ENCODE measurements at regions not wholly inside any gene's neighbourhood (a gene's known extent, or its start where the extent isn't known, plus 50 kb on each side); places are given as distances from the start of the nearest gene placed in this dataset.

DNA sequence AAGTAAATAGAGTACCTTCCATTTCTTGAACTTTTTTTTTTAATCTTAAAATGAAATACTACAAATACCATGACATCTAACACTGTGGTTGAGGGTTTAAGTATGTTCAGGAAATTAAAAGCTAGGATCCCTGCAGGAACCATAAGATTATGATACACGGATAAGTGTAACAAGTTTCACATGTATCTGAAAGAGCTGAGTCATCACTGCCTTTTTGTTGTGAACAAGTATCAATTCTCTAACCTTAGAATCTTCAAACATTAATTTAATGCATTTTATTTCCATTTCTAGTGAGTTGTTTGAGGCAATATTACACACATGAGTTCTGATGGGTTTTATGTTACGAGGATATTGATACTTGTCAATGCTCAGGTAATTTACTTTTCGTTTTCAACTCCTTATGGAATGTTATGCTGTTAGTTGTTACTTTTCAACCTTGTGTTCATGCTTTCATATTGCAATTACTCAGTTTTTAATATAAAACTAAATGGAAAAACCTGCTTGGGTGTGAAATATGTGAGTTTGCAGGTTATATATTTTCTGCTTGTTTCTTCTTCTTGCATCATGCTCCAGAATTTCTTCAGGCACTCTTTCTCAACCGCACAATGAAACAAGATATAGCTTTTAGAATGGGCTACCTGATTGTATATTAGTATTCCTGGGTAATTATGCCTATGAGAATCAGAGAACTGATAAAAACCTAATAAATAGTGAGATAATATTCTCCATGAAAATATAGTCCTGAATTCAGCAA is 361.3 kb upstream of the MTNR1B start:
- no peaks in the 10 kb centered on the region for H3K23me2 ChIP-seq (ENCODE audit: insufficient read length, low read depth, low read length, poor library complexity, severe bottlenecking)
- no peaks in the 10 kb centered on the region for H3K9me3 Mint-ChIP-seq
- no peaks in the 10 kb centered on the region for H3K4me1 ChIP-seq (ENCODE audit: insufficient read depth, low read length)
- no peak overlapping the region for H2AFZ ChIP-seq (ENCODE audit: low read length)
- H3K56ac ChIP-seq (ENCODE audit: insufficient read length, low read depth, low read length): no peak overlapping the region
- no peak overlapping the region for H4K8ac ChIP-seq (replicated peaks; ENCODE audit: insufficient read length, low read depth, low read length)
- no peak overlapping the region for H4K91ac ChIP-seq (ENCODE audit: insufficient read length, low read depth, low read length)
- no peak overlapping the region for H2BK5ac ChIP-seq (ENCODE audit: insufficient read length, low read length)
- no peak overlapping the region for H3K4me3 Mint-ChIP-seq
- no peaks in the 10 kb centered on the region for H3K79me1 ChIP-seq (ENCODE audit: insufficient read depth, low read depth, low read length, poor library complexity, severe bottlenecking)
- H3K23ac ChIP-seq (ENCODE audit: insufficient read length, low read depth, low read length): no peak overlapping the region
- no peaks in the 10 kb centered on the region for H3K27me3 Mint-ChIP-seq (ENCODE audit: low read depth)
- H3K9ac ChIP-seq (ENCODE audit: extremely low read depth, insufficient read length, low read length): no peak overlapping the region
- no CpG with 5 or more reads among the region's 4 CpGs for WGBS (ENCODE audit: extremely low coverage, insufficient read length, low lambda C conversion rate)
- no peak overlapping the region for H3K4ac ChIP-seq (ENCODE audit: low read depth, low read length)
- TF ChIP-seq, protein P1, sequence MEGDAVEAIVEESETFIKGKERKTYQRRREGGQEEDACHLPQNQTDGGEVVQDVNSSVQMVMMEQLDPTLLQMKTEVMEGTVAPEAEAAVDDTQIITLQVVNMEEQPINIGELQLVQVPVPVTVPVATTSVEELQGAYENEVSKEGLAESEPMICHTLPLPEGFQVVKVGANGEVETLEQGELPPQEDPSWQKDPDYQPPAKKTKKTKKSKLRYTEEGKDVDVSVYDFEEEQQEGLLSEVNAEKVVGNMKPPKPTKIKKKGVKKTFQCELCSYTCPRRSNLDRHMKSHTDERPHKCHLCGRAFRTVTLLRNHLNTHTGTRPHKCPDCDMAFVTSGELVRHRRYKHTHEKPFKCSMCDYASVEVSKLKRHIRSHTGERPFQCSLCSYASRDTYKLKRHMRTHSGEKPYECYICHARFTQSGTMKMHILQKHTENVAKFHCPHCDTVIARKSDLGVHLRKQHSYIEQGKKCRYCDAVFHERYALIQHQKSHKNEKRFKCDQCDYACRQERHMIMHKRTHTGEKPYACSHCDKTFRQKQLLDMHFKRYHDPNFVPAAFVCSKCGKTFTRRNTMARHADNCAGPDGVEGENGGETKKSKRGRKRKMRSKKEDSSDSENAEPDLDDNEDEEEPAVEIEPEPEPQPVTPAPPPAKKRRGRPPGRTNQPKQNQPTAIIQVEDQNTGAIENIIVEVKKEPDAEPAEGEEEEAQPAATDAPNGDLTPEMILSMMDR (conservative IDR thresholded peaks at IDR 0.05): no peak
- H4K20me1 ChIP-seq (ENCODE audit: control insufficient read depth, insufficient read depth, insufficient read length): no peaks in the 10 kb centered on the region
- no peak overlapping the region for H4K5ac ChIP-seq (ENCODE audit: insufficient read length, low read depth, low read length)
- no peak overlapping the region for H2BK15ac ChIP-seq (ENCODE audit: low read depth, low read length)
- H2BK20ac ChIP-seq (ENCODE audit: low read depth, low read length, poor library complexity, severe bottlenecking): no peak overlapping the region
- no peak overlapping the region for H3K4me2 ChIP-seq (ENCODE audit: insufficient read depth, insufficient read length, low read length)
- H3K27ac Mint-ChIP-seq: no peak overlapping the region
- no peaks in the 10 kb centered on the region for H3K4me1 Mint-ChIP-seq
- no peaks in the 10 kb centered on the region for H3K79me2 ChIP-seq (ENCODE audit: insufficient read depth, low read length)
- no peak overlapping the region for H2AK5ac ChIP-seq (ENCODE audit: insufficient read length, low read length)
- H3K36me3 Mint-ChIP-seq (ENCODE audit: insufficient read depth in 1 of 3, low read depth in 3 of 3): no peaks in the 10 kb centered on the region
- H3K14ac ChIP-seq (ENCODE audit: insufficient read depth, low read length): no peak overlapping the region
- no peak for DNase-seq
- H2BK12ac ChIP-seq (ENCODE audit: insufficient read length, low read depth, low read length): no peak overlapping the region
- no peak overlapping the region for H3K27ac ChIP-seq (ENCODE audit: insufficient read length, low read depth, low read length)
- H2BK120ac ChIP-seq (ENCODE audit: low read depth, low read length, poor library complexity, severe bottlenecking): no peak overlapping the region
- no peaks in the 10 kb centered on the region for H3K27me3 ChIP-seq (ENCODE audit: insufficient read depth, low read length)
- no peak overlapping the region for H3K18ac ChIP-seq (ENCODE audit: insufficient read length, low read depth, low read length)
- H3K9me3 ChIP-seq (ENCODE audit: control insufficient read depth, low read depth, low read length): no peaks in the 10 kb centered on the region
- no peak overlapping the region for H3T11ph ChIP-seq (ENCODE audit: low read length)
